Left kidney (tissue), 1 donor: ENCODE measurements at regions not wholly inside any gene's neighbourhood (a gene's known extent, or its start where the extent isn't known, plus 50 kb on each side); places are given as distances from the start of the nearest gene placed in this dataset.

Experiments
- DNase-seq: peaks from one replicate; pipeline ENCODE4 v3.0.0-alpha.2; 2013

- no peak for DNase-seq
These were observed 494.7 kb upstream of the FAM98A start for GRCh38 chr2:34093790-34094189.

GRCh38 chr2:34070196-34070595 is 471.1 kb upstream of the FAM98A start:
- DNase-seq, result no peak

- no peak for DNase-seq
These were observed 470.5 kb upstream of the FAM98A start for GRCh38 chr2:34069604-34070003.

GRCh38 chr2:34050413-34050812 is 451.3 kb upstream of the FAM98A start:
- no peak for DNase-seq

- no peak for DNase-seq
These were observed 446.1 kb upstream of the FAM98A start for GRCh38 chr2:34045101-34045655.

- DNase-seq, result no peak
These were observed 438.8 kb upstream of the FAM98A start for GRCh38 chr2:34037886-34038285.

- no peak for DNase-seq
These were observed 438.1 kb upstream of the FAM98A start for GRCh38 chr2:34037157-34037556.

- no peak for DNase-seq
These were observed 432.0 kb upstream of the FAM98A start for GRCh38 chr2:34031097-34031496.

GRCh38 chr2:34030273-34030672 is 431.2 kb upstream of the FAM98A start:
- no peak for DNase-seq

GRCh38 chr2:34029073-34029472 is 430.0 kb upstream of the FAM98A start:
- no peak for DNase-seq

- DNase-seq, result no peak
These were observed 426.1 kb upstream of the FAM98A start for GRCh38 chr2:34025196-34025595.

GRCh38 chr2:34012715-34013302 is 413.7 kb upstream of the FAM98A start:
- DNase-seq, result peak; percentile 75

- DNase-seq, result no peak
These were observed 412.6 kb upstream of the FAM98A start for GRCh38 chr2:34011684-34012083.

GRCh38 chr2:34005901-34006300 is 406.8 kb upstream of the FAM98A start:
- DNase-seq, result no peak

GRCh38 chr2:34004936-34005335 is 405.8 kb upstream of the FAM98A start:
- DNase-seq, result no peak

- DNase-seq, result no peak
These were observed 404.7 kb upstream of the FAM98A start for GRCh38 chr2:34003795-34004194.

- DNase-seq, result no peak
These were observed 402.5 kb upstream of the FAM98A start for GRCh38 chr2:34001557-34001956.

GRCh38 chr2:33984131-33984530 is 385.0 kb upstream of the FAM98A start:
- no peak for DNase-seq

- DNase-seq, result no peak
These were observed 379.4 kb upstream of the FAM98A start for GRCh38 chr2:33978471-33978870.

- DNase-seq, result no peak
These were observed 376.4 kb upstream of the FAM98A start for GRCh38 chr2:33975498-33975897.

- DNase-seq, result no peak
These were observed 368.0 kb upstream of the FAM98A start for GRCh38 chr2:33967103-33967502.

GRCh38 chr2:33958591-33958990 is 359.5 kb upstream of the FAM98A start:
- DNase-seq, result peak; percentile 5

GRCh38 chr2:33949371-33949770 is 350.3 kb upstream of the FAM98A start:
- no peak for DNase-seq

- no peak for DNase-seq
These were observed 347.1 kb upstream of the FAM98A start for GRCh38 chr2:33946193-33946592.

GRCh38 chr2:33933203-33933602 is 334.1 kb upstream of the FAM98A start:
- DNase-seq, result no peak
